BE2C (cell line): ENCODE measurements at regions not wholly inside any gene's neighbourhood (a gene's known extent, or its start where the extent isn't known, plus 50 kb on each side); places are given as distances from the start of the nearest gene placed in this dataset.

Experiments
- DNase-seq: peaks from one replicate; pipeline ENCODE4 v3.0.0-alpha.2; 2020
- H3K27me3 ChIP-seq: fragments of 250-450 bp; sonication (Bioruptor Pico); 2 replicates; pipeline ENCODE4 v1.5.1; 2020; ENCODE audit warnings: mild to moderate bottlenecking
- H3K36me3 ChIP-seq: fragments of 250-450 bp; sonication (Bioruptor Pico); 2 replicates; pipeline ENCODE4 v1.5.1; 2020; ENCODE audit warnings: mild to moderate bottlenecking
- H3K4me1 ChIP-seq: fragments of 250-450 bp; sonication (Bioruptor Pico); 2 replicates; pipeline ENCODE4 v1.5.1; 2020
- H3K4me3 ChIP-seq: 2 replicates; pipeline ENCODE4 v1.5.1; 2011; ENCODE audit warnings: low read depth, low read length
- H3K9me3 ChIP-seq: fragments of 250-450 bp; sonication (Bioruptor Pico); 2 replicates; pipeline ENCODE4 v1.5.1; 2020
- TF ChIP-seq, protein P1 (sequence below): IDR thresholded peaks from 2 replicates; pipeline ENCODE4 v1.5.1; 2012; ENCODE audit warnings: mild to moderate bottlenecking, low read depth, low read length

DNA sequence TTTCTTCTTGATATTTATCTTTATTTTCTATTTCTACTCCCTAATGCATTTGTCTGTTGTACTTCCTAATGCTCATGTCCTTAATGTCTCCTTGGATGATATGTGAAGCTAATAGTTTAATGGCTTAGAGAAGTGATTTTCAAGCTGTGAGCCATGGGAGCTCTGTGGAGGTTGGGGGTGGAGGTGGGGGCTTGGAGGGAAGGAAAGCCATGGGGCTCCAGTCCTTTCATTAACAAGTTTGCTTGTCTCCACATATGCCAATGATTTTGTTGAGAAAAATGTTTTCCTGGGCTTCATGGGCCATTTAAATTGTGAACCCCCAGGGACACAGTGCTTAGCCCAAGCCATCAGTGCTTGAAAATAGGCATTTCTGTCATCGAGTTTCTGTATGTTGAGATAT, 264.1 kb downstream of the SCG2 start:
- H3K27me3 ChIP-seq: no peaks in the 10 kb centered on the region
- peaks cover 2% of the 10 kb centered on the region; the same call in 1 of the 2 replicates for H3K4me1 ChIP-seq
- TF ChIP-seq, protein P1, sequence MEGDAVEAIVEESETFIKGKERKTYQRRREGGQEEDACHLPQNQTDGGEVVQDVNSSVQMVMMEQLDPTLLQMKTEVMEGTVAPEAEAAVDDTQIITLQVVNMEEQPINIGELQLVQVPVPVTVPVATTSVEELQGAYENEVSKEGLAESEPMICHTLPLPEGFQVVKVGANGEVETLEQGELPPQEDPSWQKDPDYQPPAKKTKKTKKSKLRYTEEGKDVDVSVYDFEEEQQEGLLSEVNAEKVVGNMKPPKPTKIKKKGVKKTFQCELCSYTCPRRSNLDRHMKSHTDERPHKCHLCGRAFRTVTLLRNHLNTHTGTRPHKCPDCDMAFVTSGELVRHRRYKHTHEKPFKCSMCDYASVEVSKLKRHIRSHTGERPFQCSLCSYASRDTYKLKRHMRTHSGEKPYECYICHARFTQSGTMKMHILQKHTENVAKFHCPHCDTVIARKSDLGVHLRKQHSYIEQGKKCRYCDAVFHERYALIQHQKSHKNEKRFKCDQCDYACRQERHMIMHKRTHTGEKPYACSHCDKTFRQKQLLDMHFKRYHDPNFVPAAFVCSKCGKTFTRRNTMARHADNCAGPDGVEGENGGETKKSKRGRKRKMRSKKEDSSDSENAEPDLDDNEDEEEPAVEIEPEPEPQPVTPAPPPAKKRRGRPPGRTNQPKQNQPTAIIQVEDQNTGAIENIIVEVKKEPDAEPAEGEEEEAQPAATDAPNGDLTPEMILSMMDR: no peak
- H3K4me3 ChIP-seq: no peak overlapping the region
- H3K9me3 ChIP-seq: no peaks in the 10 kb centered on the region
- no peak for DNase-seq
- H3K36me3 ChIP-seq: no peaks in the 10 kb centered on the region

DNA sequence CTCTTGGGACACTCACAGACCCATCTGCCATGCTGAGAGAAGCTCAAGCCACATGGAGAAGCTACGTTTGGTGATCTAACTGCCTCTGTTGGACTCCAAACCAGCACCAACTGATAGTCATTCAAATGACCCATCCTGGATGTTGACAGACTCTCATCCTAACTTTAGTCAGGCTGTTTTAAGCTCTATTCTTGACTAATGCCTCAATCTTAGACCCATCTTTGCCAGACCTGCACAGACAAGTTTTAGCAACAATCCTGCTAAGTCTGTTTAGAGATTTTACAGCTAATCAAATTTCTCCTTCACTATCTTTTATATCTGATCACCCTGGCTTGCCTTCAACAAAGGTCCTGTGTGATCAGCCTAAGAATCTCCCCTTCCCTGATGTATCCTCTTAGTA, 245.1 kb downstream of the SCG2 start:
- TF ChIP-seq, protein P1: no peak
- no peaks in the 10 kb centered on the region for H3K27me3 ChIP-seq
- no peaks in the 10 kb centered on the region for H3K9me3 ChIP-seq
- no peaks in the 10 kb centered on the region for H3K36me3 ChIP-seq
- H3K4me1 ChIP-seq: no peaks in the 10 kb centered on the region
- no peak for DNase-seq
- H3K4me3 ChIP-seq: no peak overlapping the region

DNA sequence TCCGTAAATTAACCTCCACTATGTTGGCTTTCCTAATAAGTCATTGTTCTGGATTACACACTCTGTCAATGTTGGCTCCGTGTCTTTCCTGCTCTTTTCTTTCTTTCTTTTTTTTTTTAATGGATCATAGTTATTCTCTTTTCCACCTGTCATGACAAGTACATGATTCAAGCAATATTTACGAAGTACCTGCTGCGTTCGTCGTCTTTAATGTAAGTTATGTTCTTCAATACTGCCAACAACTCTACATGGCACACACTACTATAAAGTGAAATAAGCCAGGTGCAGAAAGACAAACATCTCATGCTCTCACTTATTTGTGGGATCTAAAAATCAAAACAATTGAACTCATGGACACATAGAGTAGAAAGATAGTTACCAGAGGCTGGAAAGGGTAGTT, 239.1 kb downstream of the SCG2 start:
- Histone ChIP-seq H3K9me3 (no peaks in the 10 kb centered on the region), H3K36me3 (no peaks in the 10 kb centered on the region), H3K4me3 (no peak overlapping the region), H3K4me1 (no peaks in the 10 kb centered on the region; the same call in 1 of the 2 replicates), H3K27me3 (no peaks in the 10 kb centered on the region)
- DNase-seq: no peak
- TF ChIP-seq, protein P1: no peak

DNA sequence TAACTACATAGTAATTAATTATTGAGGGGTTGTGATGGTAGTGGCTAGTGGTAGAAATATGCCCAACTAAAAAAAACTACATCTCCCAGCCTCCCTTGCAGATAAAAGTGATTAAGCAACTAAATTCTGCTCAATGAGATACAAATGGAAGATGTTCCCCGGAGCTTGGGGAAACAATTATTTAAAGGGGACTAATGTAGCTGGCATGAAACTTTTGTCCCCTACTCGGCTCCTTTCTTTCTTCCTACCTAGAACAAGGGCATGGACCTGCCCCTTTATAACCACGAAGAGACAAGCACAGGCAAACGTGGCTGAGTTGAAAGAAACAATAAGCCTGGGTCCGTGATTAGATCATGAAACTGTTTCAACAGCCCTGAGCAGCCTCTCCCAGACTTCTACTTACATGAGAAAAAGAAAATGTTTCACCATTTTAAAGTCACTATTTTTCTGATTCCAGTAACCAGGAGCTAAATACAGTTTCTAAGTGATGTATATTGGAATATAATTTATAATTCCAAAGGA, 236.9 kb downstream of the SCG2 start:
- no peaks in the 10 kb centered on the region for H3K36me3 ChIP-seq
- peak overlapping the region; percentile 45 for H3K4me3 ChIP-seq
- DNase-seq: no peak
- H3K4me1 ChIP-seq: no peaks in the 10 kb centered on the region; the same call in 1 of the 2 replicates
- H3K27me3 ChIP-seq: no peaks in the 10 kb centered on the region
- TF ChIP-seq, protein P1: no peak
- no peaks in the 10 kb centered on the region for H3K9me3 ChIP-seq

DNA sequence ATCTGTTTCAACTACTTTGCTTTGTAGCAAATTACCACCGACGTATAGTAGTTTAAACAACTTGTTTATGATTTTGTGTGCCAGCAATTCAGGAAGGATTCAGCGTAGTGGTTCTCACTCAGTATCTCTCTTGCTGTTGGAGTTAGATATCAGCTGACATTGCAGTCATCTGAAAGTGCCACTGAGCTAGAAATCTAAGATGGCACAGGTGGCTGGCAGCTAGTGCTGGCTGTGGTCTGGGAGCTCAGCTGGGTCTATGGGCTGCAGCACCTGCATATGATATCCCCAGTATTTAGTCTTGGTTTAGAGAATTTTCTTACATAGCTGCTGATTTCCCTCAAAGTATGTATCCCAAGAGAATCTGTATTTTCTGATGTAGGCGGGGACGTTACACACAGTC, 235.6 kb downstream of the SCG2 start:
- no peak overlapping the region for H3K4me3 ChIP-seq
- no peak for DNase-seq
- TF ChIP-seq, protein P1: no peak

DNA sequence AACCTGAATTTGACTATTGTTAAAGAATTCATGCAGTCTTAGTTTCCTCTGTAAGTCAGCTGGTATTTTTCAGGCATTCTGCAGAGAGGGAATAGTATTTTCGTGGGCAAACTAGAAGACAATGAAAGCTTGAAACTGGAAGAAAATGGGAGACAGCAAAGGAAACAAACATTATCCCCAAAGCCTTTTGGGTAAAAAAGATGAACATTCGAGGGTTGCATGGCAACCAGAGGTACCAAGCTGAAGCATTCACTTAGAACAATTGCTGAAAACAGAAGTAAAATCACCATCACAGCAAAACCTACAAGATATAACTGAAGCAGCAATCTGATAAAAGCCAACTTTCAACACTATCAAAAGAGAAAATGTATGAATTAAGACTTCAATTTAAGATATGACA, 233.7 kb downstream of the SCG2 start:
- H3K27me3 ChIP-seq: no peaks in the 10 kb centered on the region
- no peaks in the 10 kb centered on the region; the same call in 1 of the 2 replicates for H3K4me1 ChIP-seq
- TF ChIP-seq, protein P1: no peak
- H3K9me3 ChIP-seq: no peaks in the 10 kb centered on the region
- DNase-seq: no peak
- no peak overlapping the region for H3K4me3 ChIP-seq
- H3K36me3 ChIP-seq: no peaks in the 10 kb centered on the region

More for the DNA sequence above, 235.6 kb downstream of the SCG2 start:
- Histone ChIP-seq H3K4me1 (no peaks in the 10 kb centered on the region; the same call in 1 of the 2 replicates), H3K27me3 (no peaks in the 10 kb centered on the region), H3K36me3 (no peaks in the 10 kb centered on the region), H3K9me3 (no peaks in the 10 kb centered on the region)
